ENCODE measurements at regions not wholly inside any gene's neighbourhood (a gene's known extent, or its start where the extent isn't known, plus 50 kb on each side); places are given as distances from the start of the nearest gene placed in this dataset.

- no peaks in the 10 kb centered on the region for H3K27me3 ChIP-seq (ENCODE audit: control insufficient read depth, insufficient read depth, low read length)
- POLR2A ChIA-PET: no interaction called here
- DNase-seq (ENCODE audit: low read depth, low spot score): no peak
- no peaks in the 10 kb centered on the region for H3K9me3 ChIP-seq (ENCODE audit: control insufficient read depth, insufficient read depth, low read length)
- H3K4me3 ChIP-seq (ENCODE audit: low read depth, low read length): no peak overlapping the region
- no peak overlapping the region for H3K27ac ChIP-seq (ENCODE audit: low read depth, low read length)
- no peak for TF ChIP-seq CTCF (IDR thresholded peaks at IDR 0.05; ENCODE audit: low read depth, low read length)
- CTCF ChIA-PET: no interaction called here
These were observed 455.6 kb downstream of the BUD13 start for GRCh38 chr11:116317212-116317611.

GRCh38 chr11:116314006-116314405, 458.8 kb downstream of the BUD13 start:
- H3K27ac ChIP-seq (ENCODE audit: low read depth, low read length): no peak overlapping the region
- no peak for DNase-seq (ENCODE audit: low read depth, low spot score)
- CTCF ChIA-PET: no interaction called here

GRCh38 chr11:116312570-116313391, 460.0 kb downstream of the BUD13 start:
- Histone ChIP-seq H3K4me3 (ENCODE audit: low read depth, low read length) (no peak overlapping the region), H3K27ac (ENCODE audit: low read depth, low read length) (no peak overlapping the region), H3K9me3 (ENCODE audit: control insufficient read depth, insufficient read depth, low read length) (no peaks in the 10 kb centered on the region), H3K27me3 (ENCODE audit: control insufficient read depth, insufficient read depth, low read length) (no peaks in the 10 kb centered on the region)
- POLR2A ChIA-PET: no interaction called here
- CTCF ChIA-PET: no interaction called here
- no peak for TF ChIP-seq CTCF (IDR thresholded peaks at IDR 0.05; ENCODE audit: low read depth, low read length)
- no peak for DNase-seq (ENCODE audit: low read depth, low spot score)

More at GRCh38 chr11:116314006-116314405, 458.8 kb downstream of the BUD13 start:
- Histone ChIP-seq H3K9me3 (ENCODE audit: control insufficient read depth, insufficient read depth, low read length) (no peaks in the 10 kb centered on the region), H3K27me3 (ENCODE audit: control insufficient read depth, insufficient read depth, low read length) (no peaks in the 10 kb centered on the region), H3K4me3 (ENCODE audit: low read depth, low read length) (no peak overlapping the region)
- POLR2A ChIA-PET: no interaction called here
- TF ChIP-seq CTCF (IDR thresholded peaks at IDR 0.05; ENCODE audit: low read depth, low read length): no peak

- Histone ChIP-seq H3K9me3 (ENCODE audit: control insufficient read depth, insufficient read depth, low read length) (no peaks in the 10 kb centered on the region), H3K4me3 (ENCODE audit: low read depth, low read length) (no peak overlapping the region), H3K27ac (ENCODE audit: low read depth, low read length) (no peak overlapping the region), H3K27me3 (ENCODE audit: control insufficient read depth, insufficient read depth, low read length) (no peaks in the 10 kb centered on the region)
- ChIA-PET POLR2A (no interaction called here), CTCF (no interaction called here)
- no peak for TF ChIP-seq CTCF (IDR thresholded peaks at IDR 0.05; ENCODE audit: low read depth, low read length)
- no peak for DNase-seq (ENCODE audit: low read depth, low spot score)
These were observed 461.6 kb downstream of the BUD13 start for GRCh38 chr11:116311206-116311605.

- no peak for DNase-seq (ENCODE audit: low read depth, low spot score)
- no peak overlapping the region for H3K27ac ChIP-seq (ENCODE audit: low read depth, low read length)
- ChIA-PET CTCF (no interaction called here), POLR2A (no interaction called here)
- H3K4me3 ChIP-seq (ENCODE audit: low read depth, low read length): no peak overlapping the region
- TF ChIP-seq CTCF (IDR thresholded peaks at IDR 0.05; ENCODE audit: low read depth, low read length): no peak
- H3K27me3 ChIP-seq (ENCODE audit: control insufficient read depth, insufficient read depth, low read length): no peaks in the 10 kb centered on the region
- H3K9me3 ChIP-seq (ENCODE audit: control insufficient read depth, insufficient read depth, low read length): no peaks in the 10 kb centered on the region
These were observed 462.1 kb downstream of the BUD13 start for GRCh38 chr11:116310698-116311097.
